SK-N-SH (cell line): ENCODE measurements at regions not wholly inside any gene's neighbourhood (a gene's known extent, or its start where the extent isn't known, plus 50 kb on each side); places are given as distances from the start of the nearest gene placed in this dataset.

Experiments used
- CTCF ChIP-seq: fragments of 200-600 bp; sonication (generic); IDR thresholded peaks from 2 replicates; pipeline ENCODE4 v1.6.1; 2017; ENCODE audit warnings: antibody characterized with exemption, mild to moderate bottlenecking, moderate library complexity
- EP300 ChIP-seq, 2 experiments: IDR thresholded peaks; 2 replicates each; pipeline versions ENCODE4 v1.4.0 to v1.6.1; 2012; ENCODE audit warnings: borderline replicate concordance in 1 of 2, low read depth in 1 of 2, low read length in 1 of 2
- RCOR1 ChIP-seq: fragments of 150-350 bp; IDR thresholded peaks from 2 replicates; pipeline ENCODE4 v1.6.1; 2017; ENCODE audit warnings: antibody characterized with exemption, low read length
- SMC3 ChIP-seq: IDR thresholded peaks from 2 replicates; pipeline ENCODE4 v1.6.1; 2012; ENCODE audit warnings: low read depth, low read length, improper control_type of control experiment
- TAF1 ChIP-seq: IDR thresholded peaks from 2 replicates; pipeline ENCODE4 v1.6.1; 2012; ENCODE audit warnings: low read depth, mild to moderate bottlenecking, low read length, moderate library complexity, borderline replicate concordance

- TF ChIP-seq SMC3, result no peak
- TF ChIP-seq EP300 (IDR thresholded peaks at IDR 0.05; ENCODE audit: borderline replicate concordance in 1 of 2, low read depth in 1 of 2, low read length in 1 of 2), result no peak
- no peak for TF ChIP-seq TAF1
- TF ChIP-seq RCOR1, result no peak
- TF ChIP-seq CTCF, result no peak
Measured at GRCh38 chr7:125551008-125551407, 621.4 kb upstream of the POT1 start.
